BJ (cell line): ENCODE measurements at regions not wholly inside any gene's neighbourhood (a gene's known extent, or its start where the extent isn't known, plus 50 kb on each side); places are given as distances from the start of the nearest gene placed in this dataset.

Experiments used
- CTCF ChIA-PET: fragments of 350-600 bp; formaldehyde crosslinking; extraction: SDS; loops from one replicate; lab custom pipeline; 2021; ENCODE audit warnings: antibody characterized with exemption, inconsistent platforms; lab: Yijun Ruan, JAX
- POLR2A ChIA-PET: fragments of 300-600 bp; sonication (Branson Sonifier 250); formaldehyde crosslinking; extraction: SDS; loops from one replicate; lab custom pipeline; 2021; ENCODE audit warnings: antibody characterized with exemption; lab: Charles Lee
- DNase-seq: peaks from one replicate; pipeline ENCODE4 v3.0.0-alpha.2; 2011; ENCODE audit warnings: low read depth
- H3K27me3 ChIP-seq: 2 replicates; pipeline ENCODE4 v1.6.0; 2011; ENCODE audit warnings: low read length; ENCODE audit not compliant: control insufficient read depth, insufficient read depth
- H3K36me3 ChIP-seq: 2 replicates; pipeline ENCODE4 v1.5.1; 2011; ENCODE audit warnings: low read length; ENCODE audit not compliant: control insufficient read depth, insufficient read depth
- H3K4me3 ChIP-seq: 2 replicates; pipeline ENCODE4 v1.5.1; 2011; ENCODE audit warnings: low read depth, mild to moderate bottlenecking, control low read depth, low read length
- CTCF ChIP-seq: IDR thresholded peaks from 2 replicates; pipeline ENCODE4 v1.5.1; 2011; ENCODE audit warnings: low read depth, mild to moderate bottlenecking, control low read depth, inconsistent platforms, low read length, moderate library complexity; ENCODE audit not compliant: insufficient read depth

- Histone ChIP-seq H3K4me3 (no peak overlapping the region), H3K36me3 (no peaks in the 10 kb centered on the region), H3K27me3 (no peaks in the 10 kb centered on the region)
- TF ChIP-seq CTCF, result no peak
- DNase-seq, result no peak
- ChIA-PET POLR2A (no interaction called here), CTCF (no interaction called here)
Observed at GRCh38 chr2:122273785-122274419, 518.5 kb downstream of the TSN start.

GRCh38 chr2:122277956-122278355 lies 522.5 kb downstream of the TSN start:
- ChIA-PET CTCF (no interaction called here), POLR2A (no interaction called here)
- DNase-seq, result no peak
- TF ChIP-seq CTCF, result no peak
- H3K4me3 ChIP-seq, result no peak overlapping the region
- no peaks in the 10 kb centered on the region for H3K36me3 ChIP-seq
- H3K27me3 ChIP-seq, result no peaks in the 10 kb centered on the region

- H3K36me3 ChIP-seq, result no peaks in the 10 kb centered on the region
- no peaks in the 10 kb centered on the region for H3K27me3 ChIP-seq
- H3K4me3 ChIP-seq, result no peak overlapping the region
- POLR2A ChIA-PET, result no interaction called here
- no peak for TF ChIP-seq CTCF
- no peak for DNase-seq
- CTCF ChIA-PET, result no interaction called here
Observed at GRCh38 chr2:122300758-122301157, 545.3 kb downstream of the TSN start.

GRCh38 chr2:122307763-122308162 lies 552.3 kb downstream of the TSN start:
- CTCF ChIA-PET, result no interaction called here
- Histone ChIP-seq H3K36me3 (no peaks in the 10 kb centered on the region), H3K4me3 (no peak overlapping the region), H3K27me3 (no peaks in the 10 kb centered on the region)
- POLR2A ChIA-PET, result interaction anchor here (0.7 kb wide), 1 partner anchor 265 kb away, joined by 14 read pairs; no protein-coding TSS in a partner anchor
- DNase-seq, result no peak
- no peak for TF ChIP-seq CTCF

- Histone ChIP-seq H3K36me3 (no peaks in the 10 kb centered on the region), H3K27me3 (no peaks in the 10 kb centered on the region), H3K4me3 (no peak overlapping the region)
- POLR2A ChIA-PET, result no interaction called here
- no peak for TF ChIP-seq CTCF
- DNase-seq, result no peak
- CTCF ChIA-PET, result no interaction called here
Observed at GRCh38 chr2:122315306-122315705, 559.9 kb downstream of the TSN start.
